Neural progenitor cell (in vitro differentiated cells): ENCODE measurements at regions not wholly inside any gene's neighbourhood (a gene's known extent, or its start where the extent isn't known, plus 50 kb on each side); places are given as distances from the start of the nearest gene placed in this dataset.

Experiments used
- EZH2 ChIP-seq: fragments of 200-600 bp; sonication (generic); IDR thresholded peaks from 2 replicates; pipeline ENCODE4 v1.6.1; 2017; ENCODE audit warnings: antibody characterized with exemption, mild to moderate bottlenecking, moderate library complexity
- TF ChIP-seq, protein P1 (sequence below): fragments of 200-600 bp; sonication (generic); IDR thresholded peaks from 2 replicates; pipeline ENCODE4 v1.5.1; 2017; ENCODE audit warnings: antibody characterized with exemption, mild to moderate bottlenecking

DNA sequence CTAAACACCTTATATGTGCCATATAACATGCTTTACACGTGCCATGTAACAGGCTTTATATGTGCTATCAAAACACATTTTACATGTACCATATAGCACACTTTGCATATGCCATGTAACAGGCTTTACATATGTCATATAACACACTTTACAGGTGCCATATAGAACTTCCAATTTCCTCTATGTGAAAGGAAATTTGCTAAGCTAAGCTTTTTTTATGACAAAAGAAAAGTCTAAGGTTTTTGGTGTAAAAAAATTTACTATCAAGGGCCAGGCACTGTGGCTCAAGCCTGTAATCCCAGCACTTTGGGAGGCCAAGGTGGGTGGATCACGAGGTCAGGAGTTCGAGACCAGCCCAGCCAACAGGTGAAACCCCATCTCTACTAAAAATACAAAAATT is 136.5 kb downstream of the AKAIN1 start:
- TF ChIP-seq, protein P1, sequence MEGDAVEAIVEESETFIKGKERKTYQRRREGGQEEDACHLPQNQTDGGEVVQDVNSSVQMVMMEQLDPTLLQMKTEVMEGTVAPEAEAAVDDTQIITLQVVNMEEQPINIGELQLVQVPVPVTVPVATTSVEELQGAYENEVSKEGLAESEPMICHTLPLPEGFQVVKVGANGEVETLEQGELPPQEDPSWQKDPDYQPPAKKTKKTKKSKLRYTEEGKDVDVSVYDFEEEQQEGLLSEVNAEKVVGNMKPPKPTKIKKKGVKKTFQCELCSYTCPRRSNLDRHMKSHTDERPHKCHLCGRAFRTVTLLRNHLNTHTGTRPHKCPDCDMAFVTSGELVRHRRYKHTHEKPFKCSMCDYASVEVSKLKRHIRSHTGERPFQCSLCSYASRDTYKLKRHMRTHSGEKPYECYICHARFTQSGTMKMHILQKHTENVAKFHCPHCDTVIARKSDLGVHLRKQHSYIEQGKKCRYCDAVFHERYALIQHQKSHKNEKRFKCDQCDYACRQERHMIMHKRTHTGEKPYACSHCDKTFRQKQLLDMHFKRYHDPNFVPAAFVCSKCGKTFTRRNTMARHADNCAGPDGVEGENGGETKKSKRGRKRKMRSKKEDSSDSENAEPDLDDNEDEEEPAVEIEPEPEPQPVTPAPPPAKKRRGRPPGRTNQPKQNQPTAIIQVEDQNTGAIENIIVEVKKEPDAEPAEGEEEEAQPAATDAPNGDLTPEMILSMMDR: no peak
- TF ChIP-seq EZH2: no peak
